GM23338 (cell line): ENCODE measurements at regions not wholly inside any gene's neighbourhood (a gene's known extent, or its start where the extent isn't known, plus 50 kb on each side); places are given as distances from the start of the nearest gene placed in this dataset.
A peak's percentile ranks its signal among the peaks of the same experiment; 100 is the strongest.

Experiments
- ATAC-seq: fragments of 200-7000 bp; cut with Tn5 transposase; 3 replicates; pipeline ENCODE4 v1.9.1; 2020
- DNase-seq: peaks from one replicate; pipeline ENCODE4 v3.0.0-alpha.2; 2015; ENCODE audit warnings: low spot score
- H2AFZ ChIP-seq: fragments of 200-600 bp; sonication (generic); 2 replicates; pipeline ENCODE4 v1.8.0; 2016; ENCODE audit warnings: antibody characterized with exemption, mild to moderate bottlenecking, moderate library complexity
- H3F3A ChIP-seq: fragments of 200-600 bp; sonication (generic); replicated peaks from 2 replicates; pipeline ENCODE4 v1.8.0; 2017; ENCODE audit warnings: antibody characterized with exemption, mixed run types, low read depth
- H3K27ac ChIP-seq: fragments of 200-600 bp; sonication (generic); 2 replicates; pipeline ENCODE4 v1.6.1; 2016; ENCODE audit warnings: low read depth
- H3K27me3 ChIP-seq: fragments of 200-600 bp; sonication (generic); 2 replicates; pipeline ENCODE4 v1.8.0; 2016; ENCODE audit warnings: mild to moderate bottlenecking, mixed run types, moderate library complexity; ENCODE audit not compliant: insufficient read depth
- H3K36me3 ChIP-seq: fragments of 200-600 bp; sonication (generic); 2 replicates; pipeline ENCODE4 v1.8.0; 2016; ENCODE audit warnings: mild to moderate bottlenecking; ENCODE audit not compliant: insufficient read depth
- H3K4me1 ChIP-seq: fragments of 200-600 bp; sonication (generic); 2 replicates; pipeline ENCODE4 v1.8.0; 2016; ENCODE audit warnings: mild to moderate bottlenecking, moderate library complexity; ENCODE audit not compliant: insufficient read depth
- H3K4me2 ChIP-seq: fragments of 200-600 bp; sonication (generic); 2 replicates; pipeline ENCODE4 v1.7.1; 2017; ENCODE audit warnings: mixed run types
- H3K4me3 ChIP-seq: fragments of 200-600 bp; sonication (generic); 2 replicates; pipeline ENCODE4 v1.6.1; 2016; ENCODE audit warnings: mixed run types
- H3K79me2 ChIP-seq: fragments of 200-600 bp; sonication (generic); replicated peaks from 2 replicates; pipeline ENCODE4 v1.8.0; 2017; ENCODE audit warnings: mild to moderate bottlenecking; ENCODE audit not compliant: insufficient read depth
- H3K9me2 ChIP-seq: fragments of 200-600 bp; sonication (generic); 2 replicates; pipeline ENCODE4 v1.8.0; 2017; ENCODE audit not compliant: insufficient read depth
- H4K20me1 ChIP-seq: fragments of 200-600 bp; sonication (generic); replicated peaks from 2 replicates; pipeline ENCODE4 v1.8.0; 2017; ENCODE audit warnings: mild to moderate bottlenecking; ENCODE audit not compliant: insufficient read depth
- H3K27ac Mint-ChIP-seq: 2 replicates; pipeline ENCODE4 v1.8.0; 2020; ENCODE audit warnings: inconsistent platforms, mild to moderate bottlenecking, moderate library complexity, mixed read lengths
- H3K27me3 Mint-ChIP-seq: 3 replicates; pipeline ENCODE4 v1.8.0; 2022; ENCODE audit warnings: low read depth, mild to moderate bottlenecking, moderate library complexity, mixed read lengths, inconsistent platforms; ENCODE audit not compliant: insufficient read depth, poor library complexity
- H3K36me3 Mint-ChIP-seq: 3 replicates; pipeline ENCODE4 v1.8.0; 2021; ENCODE audit warnings: low read depth, mild to moderate bottlenecking, inconsistent platforms, moderate library complexity, mixed read lengths
- H3K4me1 Mint-ChIP-seq: 3 replicates; pipeline ENCODE4 v1.8.0; 2020; ENCODE audit warnings: mild to moderate bottlenecking, inconsistent platforms, mixed read lengths
- H3K4me3 Mint-ChIP-seq: 3 replicates; pipeline ENCODE4 v1.8.0; 2021; ENCODE audit warnings: moderate library complexity, mild to moderate bottlenecking, inconsistent platforms, mixed read lengths
- H3K9me3 Mint-ChIP-seq: 3 replicates; pipeline ENCODE4 v1.8.0; 2020; ENCODE audit warnings: moderate library complexity, mild to moderate bottlenecking, inconsistent platforms, mixed read lengths
- CREB1 ChIP-seq: fragments of 250-450 bp; sonication (Bioruptor Pico); IDR thresholded peaks from 2 replicates; pipeline ENCODE4 v1.5.0; 2020; ENCODE audit warnings: low read depth, mild to moderate bottlenecking, moderate library complexity
- CTCF ChIP-seq, 2 experiments: fragments of 200-600 bp in 1 of 2; sonication (generic) in 1 of 2; conservative IDR thresholded peaks; 2 replicates each; pipeline versions ENCODE4 v1.5.1 to v1.6.1; 2016 to 2017; ENCODE audit warnings: antibody characterized with exemption in 2 of 2, low read depth in 2 of 2, mild to moderate bottlenecking in 2 of 2, moderate library complexity in 1 of 2
- ETS1 ChIP-seq: IDR thresholded peaks from 2 replicates; pipeline ENCODE4 v1.6.1; 2016; ENCODE audit warnings: antibody characterized with exemption
- EZH2 ChIP-seq: fragments of 200-600 bp; sonication (generic); IDR thresholded peaks from one replicate; pipeline ENCODE4 v1.8.0; 2017; ENCODE audit warnings: antibody characterized with exemption, mild to moderate bottlenecking, low read depth; ENCODE audit not compliant: unreplicated experiment
- EZH2phosphoT487 ChIP-seq: fragments of 200-600 bp; sonication (generic); IDR thresholded peaks from one replicate; pipeline ENCODE4 v1.8.1; 2018; ENCODE audit warnings: antibody characterized with exemption; ENCODE audit not compliant: unreplicated experiment
- JUNB ChIP-seq: IDR thresholded peaks from one replicate; pipeline ENCODE4 v1.6.1; 2016; ENCODE audit warnings: antibody characterized with exemption; ENCODE audit not compliant: unreplicated experiment
- NANOG ChIP-seq: IDR thresholded peaks from 2 replicates; pipeline ENCODE4 v1.6.1; 2016; ENCODE audit warnings: antibody characterized with exemption, borderline replicate concordance
- REST ChIP-seq: IDR thresholded peaks from one replicate; pipeline ENCODE4 v1.6.1; 2018; ENCODE audit warnings: antibody characterized with exemption; ENCODE audit not compliant: unreplicated experiment
- STAT1 ChIP-seq: IDR thresholded peaks from one replicate; pipeline ENCODE4 v1.6.1; 2016; ENCODE audit warnings: antibody characterized with exemption; ENCODE audit not compliant: unreplicated experiment
- ZNF114 ChIP-seq: fragments of 250-450 bp; sonication (Bioruptor Pico); IDR thresholded peaks from 2 replicates; pipeline ENCODE4 v1.5.0; 2020; ENCODE audit warnings: mild to moderate bottlenecking, moderate library complexity
- ZNF331 ChIP-seq: fragments of 250-450 bp; sonication (Bioruptor Pico); IDR thresholded peaks from 2 replicates; pipeline ENCODE4 v1.5.0; 2020; ENCODE audit warnings: low read depth, mild to moderate bottlenecking, moderate library complexity
- ZNF462 ChIP-seq: fragments of 250-450 bp; sonication (Bioruptor Pico); IDR thresholded peaks from 2 replicates; pipeline ENCODE4 v1.5.0; 2020; ENCODE audit warnings: mild to moderate bottlenecking, moderate library complexity

- TF ChIP-seq NANOG: peak; percentile 77; the same call in 1 of the 2 replicates
Observed at GRCh38 chr2:2788076-2788475, 457.0 kb upstream of the MYT1L start (continued).

- H3K4me1 Mint-ChIP-seq: peaks cover 37% of the 10 kb centered on the region
- peak overlapping the region; percentile 94 for H3K27ac Mint-ChIP-seq
- H3K9me3 Mint-ChIP-seq: peaks cover 4% of the 10 kb centered on the region; the same call in 2 of the 3 replicates
- 0 out of 2 replicates have a peak overlapping the region, but pooled peaks have one; percentile 12 for H3K4me3 ChIP-seq
- ATAC-seq (peak; percentile 43; the same call in 2 of the 3 replicates), DNase-seq (no peak)
- peak overlapping the region; percentile 29; the same call in 1 of the 2 replicates for H3K4me2 ChIP-seq
- H3K4me1 ChIP-seq: peaks cover 17% of the 10 kb centered on the region
- H3K27me3 ChIP-seq: no peaks in the 10 kb centered on the region
- peak overlapping the region; percentile 69 for H3K27ac ChIP-seq
- H3F3A ChIP-seq: peaks cover 12% of the 10 kb centered on the region
- no peaks in the 10 kb centered on the region for H4K20me1 ChIP-seq
- no peaks in the 10 kb centered on the region for H3K9me2 ChIP-seq
- peak overlapping the region; percentile 22; the same call in 1 of the 3 replicates for H3K4me3 Mint-ChIP-seq
- no peaks in the 10 kb centered on the region; the same call in 1 of the 3 replicates for H3K36me3 Mint-ChIP-seq
- no peaks in the 10 kb centered on the region for H3K36me3 ChIP-seq
- H3K79me2 ChIP-seq: no peaks in the 10 kb centered on the region
- H3K27me3 Mint-ChIP-seq: peaks cover 26% of the 10 kb centered on the region
- no peak overlapping the region for H2AFZ ChIP-seq
- no peak for TF ChIP-seq ZNF331 (CRISPR knock-in tag)
- TF ChIP-seq REST: no peak
- TF ChIP-seq CTCF (conservative IDR thresholded peaks at IDR 0.05; ENCODE audit: low read depth in 2 of 2): no peak
- TF ChIP-seq JUNB: no peak
- no peak for TF ChIP-seq NANOG
- no peak for TF ChIP-seq CREB1 (CRISPR knock-in tag)
- TF ChIP-seq ZNF462 (CRISPR knock-in tag): no peak
- no peak for TF ChIP-seq ZNF114 (CRISPR knock-in tag)
- TF ChIP-seq EZH2phosphoT487: no peak
- no peak for TF ChIP-seq STAT1
- no peak for TF ChIP-seq ETS1
- TF ChIP-seq EZH2: no peak
Observed at GRCh38 chr2:2787301-2787907, 456.3 kb upstream of the MYT1L start.
